HCT116 (cell line): ENCODE measurements at regions not wholly inside any gene's neighbourhood (a gene's known extent, or its start where the extent isn't known, plus 50 kb on each side); places are given as distances from the start of the nearest gene placed in this dataset.

Source experiments
- ATAC-seq: fragments of 200-7000 bp; cut with Tn5 transposase; 2 replicates; pipeline ENCODE4 v1.9.1; 2020; ENCODE audit warnings: mild to moderate bottlenecking, moderate library complexity
- BruUV-seq: library from RNA; stranded (reverse); fragments of 400-500 nt; replicated peaks from 2 replicates; lab custom pipeline; 2021; lab: Mats Ljungman, UMichigan
- CTCF ChIA-PET: fragments of 300-600 bp; sonication (Branson Sonifier 250); formaldehyde crosslinking; loops from one replicate; lab custom pipeline; 2021; ENCODE audit warnings: antibody characterized with exemption; lab: Charles Lee
- POLR2A ChIA-PET: fragments of 300-600, 350-600 bp; sonication (Branson Sonifier 250); formaldehyde crosslinking; loops from one replicate; lab custom pipeline; 2021; ENCODE audit warnings: antibody characterized with exemption; lab: Charles Lee
- RAD21 ChIA-PET, 2 experiments: fragments of 300-600 bp; sonication (Branson Sonifier 250); formaldehyde crosslinking; loops; one replicate each; lab custom pipeline; 2023; ENCODE audit warnings: low total read pairs in 2 of 2; ENCODE audit not compliant: uncharacterized antibody in 2 of 2, unreplicated experiment in 2 of 2, low non-redundant PET in 1 of 2; lab: Charles Lee
- DNase-seq: peaks from one replicate; pipeline ENCODE4 v3.0.0-alpha.2; 2010; ENCODE audit warnings: low read depth, low spot score
- H2AFZ ChIP-seq: fragments of 200-600 bp; shearing (Covaris generic), sonication (generic); 2 replicates; pipeline ENCODE4 v1.6.1; 2017; ENCODE audit warnings: low read depth, mixed run types, mixed read lengths, antibody characterized with exemption, low read length; ENCODE audit not compliant: poor library complexity, severe bottlenecking
- H3K27ac ChIP-seq: 2 replicates; pipeline ENCODE4 v1.5.1; 2012; ENCODE audit warnings: low read depth, low read length
- H3K27me3 ChIP-seq: fragments of 200-600 bp; sonication (generic); 2 replicates; pipeline ENCODE4 v1.6.1; 2016; ENCODE audit warnings: mixed run types, low read length, mixed read lengths; ENCODE audit not compliant: insufficient read depth
- H3K36me3 ChIP-seq, 2 experiments: fragments of 200-500 bp in 1 of 2; fragments of 200-600 bp in 1 of 2; sonication (Bioruptor generic) in 1 of 2; sonication (generic) in 1 of 2; 2 replicates each; pipeline versions ENCODE4 v1.5.1 to v1.6.1; 2014 to 2016; ENCODE audit warnings: low read length in 2 of 2, inconsistent platforms in 1 of 2, mixed read lengths in 1 of 2, mixed run types in 1 of 2; ENCODE audit not compliant: insufficient read depth in 2 of 2, control insufficient read depth in 1 of 2
- H3K4me1 ChIP-seq, 2 experiments: fragments of 200-600 bp in 1 of 2; sonication (generic) in 1 of 2; 2 replicates each; pipeline versions ENCODE4 v1.5.1 to v1.6.1; 2012 to 2017; ENCODE audit warnings: low read length in 2 of 2, inconsistent platforms in 1 of 2, mild to moderate bottlenecking in 1 of 2, mixed read lengths in 1 of 2, mixed run types in 1 of 2, moderate library complexity in 1 of 2; ENCODE audit not compliant: insufficient read depth in 2 of 2, control insufficient read depth in 1 of 2
- H3K4me2 ChIP-seq: fragments of 200-600 bp; sonication (generic); 2 replicates; pipeline ENCODE4 v1.6.1; 2017; ENCODE audit warnings: mixed run types, low read length, mixed read lengths
- H3K4me3 ChIP-seq, 2 experiments: fragments of 200-600 bp in 1 of 2; sonication (generic) in 1 of 2; replicated peaks in 1 of 2; 2 replicates each; pipeline ENCODE4 v1.5.1; 2011 to 2016; ENCODE audit warnings: low read length in 2 of 2, control low read depth in 1 of 2, low read depth in 1 of 2, mild to moderate bottlenecking in 1 of 2, mixed read lengths in 1 of 2, mixed run types in 1 of 2
- H3K79me2 ChIP-seq: fragments of 200-600 bp; sonication (generic); 2 replicates; pipeline ENCODE4 v1.6.1; 2017; ENCODE audit warnings: mild to moderate bottlenecking, mixed run types, low read length, moderate library complexity, mixed read lengths; ENCODE audit not compliant: insufficient read depth
- H3K9ac ChIP-seq: fragments of 200-600 bp; sonication (generic); 2 replicates; pipeline ENCODE4 v1.6.1; 2016; ENCODE audit warnings: low read length, mixed read lengths
- H3K9me2 ChIP-seq: fragments of 200-600 bp; sonication (generic), shearing (Covaris generic); 2 replicates; pipeline ENCODE4 v1.6.1; 2017; ENCODE audit warnings: mixed run types, mild to moderate bottlenecking, moderate library complexity; ENCODE audit not compliant: insufficient read depth
- H3K9me3 ChIP-seq, 2 experiments: fragments of 200-500 bp in 1 of 2; fragments of 200-600 bp in 1 of 2; sonication (Bioruptor generic) in 1 of 2; sonication (generic) in 1 of 2; 2 replicates each; pipeline ENCODE4 v1.6.1; 2014 to 2017; ENCODE audit warnings: low read length in 2 of 2, mixed read lengths in 2 of 2, inconsistent platforms in 1 of 2, low read depth in 1 of 2, mild to moderate bottlenecking in 1 of 2, mixed run types in 1 of 2, moderate library complexity in 1 of 2; ENCODE audit not compliant: control insufficient read depth in 1 of 2, insufficient read depth in 1 of 2
- H4K20me1 ChIP-seq: fragments of 200-600 bp; sonication (generic), shearing (Covaris generic); 2 replicates; pipeline ENCODE4 v1.6.1; 2017; ENCODE audit warnings: mixed run types, mild to moderate bottlenecking, moderate library complexity; ENCODE audit not compliant: insufficient read depth
- CEBPB ChIP-seq: IDR thresholded peaks from 2 replicates; pipeline ENCODE4 v1.6.1; 2012; ENCODE audit warnings: low read depth
- EZH2 ChIP-seq: fragments of 200-600 bp; sonication (generic); IDR thresholded peaks from 2 replicates; pipeline ENCODE4 v1.6.1; 2017; ENCODE audit warnings: antibody characterized with exemption, mixed run types
- EZH2phosphoT487 ChIP-seq: fragments of 200-600 bp; IDR thresholded peaks from 2 replicates; pipeline ENCODE4 v1.6.1; 2018; ENCODE audit warnings: antibody characterized with exemption, borderline replicate concordance
- FOSL1 ChIP-seq: IDR thresholded peaks from 2 replicates; pipeline ENCODE4 v1.6.1; 2012; ENCODE audit warnings: low read depth
- POLR2A ChIP-seq: IDR thresholded peaks from 2 replicates; pipeline ENCODE4 v1.7.0; 2011; ENCODE audit warnings: borderline replicate concordance; ENCODE audit not compliant: insufficient read depth, insufficient read length; ENCODE audit errors: extremely low read depth
- POLR2AphosphoS5 ChIP-seq: IDR thresholded peaks from 2 replicates; pipeline ENCODE4 v1.6.1; 2011; ENCODE audit warnings: mild to moderate bottlenecking, low read depth, low read length, moderate library complexity
- SRF ChIP-seq: IDR thresholded peaks from 2 replicates; pipeline ENCODE4 v1.6.1; 2012; ENCODE audit warnings: low read depth
- TCF7L2 ChIP-seq: IDR thresholded peaks from 2 replicates; pipeline ENCODE4 v1.7.0; 2011; ENCODE audit warnings: borderline replicate concordance, inconsistent platforms; ENCODE audit not compliant: insufficient read depth, insufficient read length; ENCODE audit errors: extremely low read depth
- YY1 ChIP-seq: IDR thresholded peaks from 2 replicates; pipeline ENCODE4 v1.6.1; 2011; ENCODE audit warnings: low read length, low read depth, moderate library complexity, mild to moderate bottlenecking; ENCODE audit not compliant: insufficient replicate concordance; ENCODE audit errors: extremely low read depth
- ZBTB33 ChIP-seq: IDR thresholded peaks from 2 replicates; pipeline ENCODE4 v1.6.1; 2011; ENCODE audit warnings: mild to moderate bottlenecking, low read length, moderate library complexity; ENCODE audit not compliant: insufficient replicate concordance; ENCODE audit errors: extremely low read depth
- ZFX ChIP-seq: fragments of 450-650 bp; IDR thresholded peaks from 2 replicates; pipeline ENCODE4 v1.6.1; 2017
- intact Hi-C: fragments of 100-400 bp; cut with micrococcal nuclease; formaldehyde crosslinking; loops from 2 replicates; pipeline ENCODE4 v1.10.0; 2022

- Histone ChIP-seq H3K4me3 (no peak overlapping the region), H4K20me1 (no peaks in the 10 kb centered on the region), H3K27ac (no peak overlapping the region), H3K9ac (no peak overlapping the region), H3K79me2 (no peaks in the 10 kb centered on the region), H3K4me1 (no peaks in the 10 kb centered on the region), H3K9me3 (no peaks in the 10 kb centered on the region; a peak in 2 of 4 replicates), H3K36me3 (no peaks in the 10 kb centered on the region), H3K9me2 (no peaks in the 10 kb centered on the region), H2AFZ (no peak overlapping the region), H3K4me2 (no peak overlapping the region), H3K27me3 (no peaks in the 10 kb centered on the region)
- ChIA-PET RAD21 (no interaction called here), CTCF (no interaction called here), POLR2A (no interaction called here)
- TF ChIP-seq EZH2 (no peak), ZBTB33 (no peak), CEBPB (no peak), TCF7L2 (no peak), ZFX (no peak), EZH2phosphoT487 (no peak), SRF (no peak), FOSL1 (no peak), YY1 (no peak), POLR2AphosphoS5 (no peak), POLR2A (no peak)
- DNase-seq (no peak), ATAC-seq (no peak)
- intact Hi-C loops, result no loop called here
- no TSS peak for BruUV-seq
These were observed 1092.6 kb upstream of the TENM4 start for GRCh38 chr11:80533463-80533862.
